ENCODE measurements at regions not wholly inside any gene's neighbourhood (a gene's known extent, or its start where the extent isn't known, plus 50 kb on each side); places are given as distances from the start of the nearest gene placed in this dataset.

DNA sequence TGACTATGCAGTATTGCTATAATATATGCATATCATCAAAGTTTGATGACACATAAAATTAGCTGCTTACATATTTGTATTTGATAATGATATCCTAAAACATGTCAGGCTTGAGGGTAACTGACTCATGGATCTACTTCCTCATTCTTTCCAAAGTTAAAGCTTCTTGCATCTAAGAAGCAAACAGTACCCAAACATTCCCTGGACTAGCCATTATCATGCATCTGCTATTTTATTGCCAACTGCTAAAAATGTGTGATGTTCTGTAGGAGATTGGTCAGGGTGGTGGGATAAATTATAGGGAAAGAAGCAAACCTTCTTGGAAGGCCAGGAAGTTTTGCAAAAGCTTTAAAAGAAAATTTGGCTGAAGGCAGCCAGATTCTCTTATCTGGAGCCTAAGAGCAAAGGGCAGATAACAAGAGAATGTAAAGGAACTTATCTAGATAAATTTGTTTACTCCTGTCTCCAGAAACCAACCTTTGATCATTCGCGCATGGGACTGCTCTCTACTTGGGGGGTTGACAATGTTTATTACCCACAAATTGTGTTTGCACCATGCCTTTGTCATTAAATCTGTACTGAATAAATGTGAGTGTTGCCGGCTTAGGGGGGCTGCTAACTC is 604.1 kb upstream of the TLE4 start:
- TF ChIP-seq, protein P1, sequence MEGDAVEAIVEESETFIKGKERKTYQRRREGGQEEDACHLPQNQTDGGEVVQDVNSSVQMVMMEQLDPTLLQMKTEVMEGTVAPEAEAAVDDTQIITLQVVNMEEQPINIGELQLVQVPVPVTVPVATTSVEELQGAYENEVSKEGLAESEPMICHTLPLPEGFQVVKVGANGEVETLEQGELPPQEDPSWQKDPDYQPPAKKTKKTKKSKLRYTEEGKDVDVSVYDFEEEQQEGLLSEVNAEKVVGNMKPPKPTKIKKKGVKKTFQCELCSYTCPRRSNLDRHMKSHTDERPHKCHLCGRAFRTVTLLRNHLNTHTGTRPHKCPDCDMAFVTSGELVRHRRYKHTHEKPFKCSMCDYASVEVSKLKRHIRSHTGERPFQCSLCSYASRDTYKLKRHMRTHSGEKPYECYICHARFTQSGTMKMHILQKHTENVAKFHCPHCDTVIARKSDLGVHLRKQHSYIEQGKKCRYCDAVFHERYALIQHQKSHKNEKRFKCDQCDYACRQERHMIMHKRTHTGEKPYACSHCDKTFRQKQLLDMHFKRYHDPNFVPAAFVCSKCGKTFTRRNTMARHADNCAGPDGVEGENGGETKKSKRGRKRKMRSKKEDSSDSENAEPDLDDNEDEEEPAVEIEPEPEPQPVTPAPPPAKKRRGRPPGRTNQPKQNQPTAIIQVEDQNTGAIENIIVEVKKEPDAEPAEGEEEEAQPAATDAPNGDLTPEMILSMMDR (conservative IDR thresholded peaks at IDR 0.05): no peak
- Mint-ChIP-seq H3K27ac (ENCODE audit: unreplicated experiment) (no peak overlapping the region), H3K4me3 (no peak overlapping the region), H3K36me3 (ENCODE audit: low read depth) (no peaks in the 10 kb centered on the region), H3K9me3 (peaks cover 6% of the 10 kb centered on the region), H3K27me3 (ENCODE audit: low read depth) (no peaks in the 10 kb centered on the region), H3K4me1 (peaks cover 4% of the 10 kb centered on the region)
- DNase-seq (ENCODE audit: low read depth, low spot score): no peak

DNA sequence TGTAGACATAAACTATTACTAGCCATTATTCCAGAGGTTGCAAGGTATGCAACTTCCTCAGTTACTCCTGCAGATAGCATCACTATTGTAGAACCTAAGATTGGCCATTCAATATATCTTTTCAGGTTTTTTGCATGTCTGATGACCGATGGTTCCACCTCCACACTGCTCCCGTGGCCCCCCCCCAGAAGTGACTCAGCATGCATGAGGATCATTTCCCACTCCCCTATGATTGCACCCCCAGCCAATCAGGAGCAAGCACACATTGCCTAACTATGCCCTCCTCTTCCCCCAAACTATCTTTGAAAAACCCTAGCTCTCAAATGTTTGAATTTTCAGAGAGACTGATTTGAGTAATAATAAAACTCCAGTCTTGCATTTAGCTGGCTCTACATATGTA is 601.4 kb upstream of the TLE4 start:
- H3K4me1 Mint-ChIP-seq: peaks cover 10% of the 10 kb centered on the region
- no peak for DNase-seq (ENCODE audit: low read depth, low spot score)
- H3K4me3 Mint-ChIP-seq: no peak overlapping the region
- TF ChIP-seq, protein P1 (conservative IDR thresholded peaks at IDR 0.05): no peak
- H3K27me3 Mint-ChIP-seq (ENCODE audit: low read depth): no peaks in the 10 kb centered on the region
- H3K9me3 Mint-ChIP-seq: peaks cover 6% of the 10 kb centered on the region
- no peaks in the 10 kb centered on the region for H3K36me3 Mint-ChIP-seq (ENCODE audit: low read depth)
- H3K27ac Mint-ChIP-seq (ENCODE audit: unreplicated experiment): no peak overlapping the region

DNA sequence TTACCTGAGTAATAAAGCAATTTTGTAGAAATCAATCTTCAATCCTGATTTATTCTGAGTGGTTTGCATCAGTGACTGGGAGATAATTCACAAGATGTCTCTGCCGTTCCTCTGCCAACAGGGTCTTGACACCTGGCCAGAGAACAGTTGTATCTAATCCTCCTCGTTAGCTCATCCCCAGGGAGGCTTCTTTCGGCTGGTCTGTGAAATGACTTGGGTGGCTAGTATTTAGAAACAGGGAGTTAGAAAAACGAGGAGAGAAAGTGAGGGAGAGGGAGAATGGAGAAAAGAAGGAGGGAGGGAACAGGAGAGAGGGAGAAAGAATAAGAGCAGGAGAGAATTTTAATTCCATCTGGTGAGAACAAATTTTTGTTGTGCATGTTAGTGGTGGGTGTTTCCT is 600.2 kb upstream of the TLE4 start:
- peaks cover 10% of the 10 kb centered on the region for H3K4me1 Mint-ChIP-seq
- H3K27ac Mint-ChIP-seq (ENCODE audit: unreplicated experiment): no peak overlapping the region
- DNase-seq (ENCODE audit: low read depth, low spot score): no peak
- H3K4me3 Mint-ChIP-seq: no peak overlapping the region
- H3K36me3 Mint-ChIP-seq (ENCODE audit: low read depth): no peaks in the 10 kb centered on the region
- H3K9me3 Mint-ChIP-seq: peaks cover 6% of the 10 kb centered on the region
- TF ChIP-seq, protein P1 (conservative IDR thresholded peaks at IDR 0.05): no peak
- no peaks in the 10 kb centered on the region for H3K27me3 Mint-ChIP-seq (ENCODE audit: low read depth)

DNA sequence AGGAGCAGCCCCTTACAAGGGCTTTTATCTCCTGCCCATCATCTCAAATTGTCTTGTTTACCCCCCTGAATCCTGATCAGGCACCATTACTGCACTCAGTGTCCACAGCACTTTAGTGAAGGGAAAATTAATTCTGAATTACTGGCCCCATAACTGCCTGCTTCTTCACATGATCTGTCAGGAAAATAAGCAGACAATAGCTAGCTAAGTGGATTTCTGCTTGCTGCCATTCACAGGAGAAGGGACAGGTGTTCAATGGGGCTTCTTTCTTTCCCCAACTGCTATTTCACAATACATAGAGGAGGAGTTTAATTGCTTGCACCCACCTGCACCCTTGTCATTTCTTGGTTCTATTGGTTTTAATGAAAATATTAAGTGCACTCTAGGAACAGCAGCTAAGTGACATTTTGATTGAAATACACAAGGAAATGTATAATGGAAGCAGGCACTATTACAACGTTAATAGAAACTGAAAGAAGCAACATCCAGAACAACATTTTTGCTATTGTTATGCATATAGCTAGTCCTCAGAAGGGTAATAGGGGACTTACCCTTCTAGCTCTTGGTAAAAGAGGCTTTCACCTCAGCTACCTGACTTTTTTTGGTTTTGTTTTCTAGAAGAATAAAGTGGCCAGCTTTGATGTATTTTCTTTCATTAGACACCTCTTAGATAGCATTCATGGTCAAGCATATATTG is 599.3 kb upstream of the TLE4 start:
- peaks cover 8% of the 10 kb centered on the region for H3K9me3 Mint-ChIP-seq
- TF ChIP-seq, protein P1 (conservative IDR thresholded peaks at IDR 0.05): no peak
- peaks cover 10% of the 10 kb centered on the region for H3K4me1 Mint-ChIP-seq
- H3K27me3 Mint-ChIP-seq (ENCODE audit: low read depth): no peaks in the 10 kb centered on the region
- H3K4me3 Mint-ChIP-seq: no peak overlapping the region
- no peaks in the 10 kb centered on the region for H3K36me3 Mint-ChIP-seq (ENCODE audit: low read depth)
- no peak for DNase-seq (ENCODE audit: low read depth, low spot score)
- no peak overlapping the region for H3K27ac Mint-ChIP-seq (ENCODE audit: unreplicated experiment)

DNA sequence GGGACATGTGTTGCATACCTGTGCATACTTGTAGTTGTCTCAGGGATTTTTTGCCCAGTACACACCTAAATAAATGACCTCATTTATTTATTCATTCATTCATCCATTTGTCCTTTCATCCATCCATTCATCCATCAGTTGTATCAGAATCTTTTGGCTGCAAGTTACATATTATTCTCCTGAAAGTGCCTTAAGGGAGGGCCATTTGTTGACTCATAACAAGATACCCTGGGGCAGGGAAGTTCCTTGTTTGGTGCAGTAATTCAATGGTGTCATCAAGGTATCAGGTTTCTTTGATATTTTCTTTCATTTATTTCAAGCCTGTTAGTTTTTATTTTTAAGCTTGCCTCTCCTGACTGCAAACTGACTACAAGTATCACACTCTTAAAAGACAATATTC is 597.9 kb upstream of the TLE4 start:
- no peak for DNase-seq (ENCODE audit: low read depth, low spot score)
- TF ChIP-seq, protein P1 (conservative IDR thresholded peaks at IDR 0.05): no peak
- Mint-ChIP-seq H3K27me3 (ENCODE audit: low read depth) (no peaks in the 10 kb centered on the region), H3K27ac (ENCODE audit: unreplicated experiment) (no peak overlapping the region), H3K9me3 (peaks cover 2% of the 10 kb centered on the region), H3K36me3 (ENCODE audit: low read depth) (no peaks in the 10 kb centered on the region), H3K4me1 (peaks cover 10% of the 10 kb centered on the region), H3K4me3 (no peak overlapping the region)

All from neural crest cell (in vitro differentiated cells).